Activated CD8-positive, alpha-beta T cell treated with anti-CD3 and anti-CD28 coated beads for 36 hours (primary cell): ENCODE measurements at regions not wholly inside any gene's neighbourhood (a gene's known extent, or its start where the extent isn't known, plus 50 kb on each side); places are given as distances from the start of the nearest gene placed in this dataset.

Source experiments
- ATAC-seq: fragments of 200-7000 bp; cut with Tn5 transposase; one replicate; pipeline ENCODE4 v1.10.0; 2021; ENCODE audit warnings: mild to moderate bottlenecking, moderate library complexity
- CTCF ChIA-PET: fragments of 350-600 bp; sonication (Branson Sonifier 250); formaldehyde crosslinking; loops from one replicate; lab custom pipeline; 2021; ENCODE audit warnings: antibody characterized with exemption; lab: Charles Lee
- POLR2A ChIA-PET: fragments of 350-600 bp; sonication (Branson Sonifier 250); formaldehyde crosslinking; loops from one replicate; lab custom pipeline; 2021; ENCODE audit warnings: antibody characterized with exemption; lab: Charles Lee
- DNase-seq: peaks from one replicate; pipeline ENCODE4 v3.0.0-alpha.2; 2020
- H3K27ac Mint-ChIP-seq: one replicate; pipeline ENCODE4 v1.8.0; 2021; ENCODE audit warnings: mild to moderate bottlenecking, mixed read lengths
- H3K27me3 Mint-ChIP-seq: one replicate; pipeline ENCODE4 v1.8.0; 2021; ENCODE audit warnings: mixed read lengths
- H3K36me3 Mint-ChIP-seq: one replicate; pipeline ENCODE4 v1.8.0; 2021; ENCODE audit warnings: low read depth, mixed read lengths
- H3K4me1 Mint-ChIP-seq: one replicate; pipeline ENCODE4 v1.8.0; 2021; ENCODE audit warnings: low read depth, mixed read lengths
- H3K4me3 Mint-ChIP-seq: one replicate; pipeline ENCODE4 v1.8.0; 2021; ENCODE audit warnings: mild to moderate bottlenecking, moderate library complexity, mixed read lengths
- H3K9me3 Mint-ChIP-seq: one replicate; pipeline ENCODE4 v1.8.0; 2021; ENCODE audit warnings: mixed read lengths
- intact Hi-C: fragments of 100-400 bp; cut with micrococcal nuclease; formaldehyde crosslinking; loops from one replicate; pipeline ENCODE4 v1.10.0; 2022
- TF ChIP-seq, protein P1 (sequence below): fragments of 200-600 bp; IDR thresholded peaks from one replicate; pipeline ENCODE4 v1.8.0; 2022; ENCODE audit warnings: antibody characterized with exemption, mild to moderate bottlenecking

DNA sequence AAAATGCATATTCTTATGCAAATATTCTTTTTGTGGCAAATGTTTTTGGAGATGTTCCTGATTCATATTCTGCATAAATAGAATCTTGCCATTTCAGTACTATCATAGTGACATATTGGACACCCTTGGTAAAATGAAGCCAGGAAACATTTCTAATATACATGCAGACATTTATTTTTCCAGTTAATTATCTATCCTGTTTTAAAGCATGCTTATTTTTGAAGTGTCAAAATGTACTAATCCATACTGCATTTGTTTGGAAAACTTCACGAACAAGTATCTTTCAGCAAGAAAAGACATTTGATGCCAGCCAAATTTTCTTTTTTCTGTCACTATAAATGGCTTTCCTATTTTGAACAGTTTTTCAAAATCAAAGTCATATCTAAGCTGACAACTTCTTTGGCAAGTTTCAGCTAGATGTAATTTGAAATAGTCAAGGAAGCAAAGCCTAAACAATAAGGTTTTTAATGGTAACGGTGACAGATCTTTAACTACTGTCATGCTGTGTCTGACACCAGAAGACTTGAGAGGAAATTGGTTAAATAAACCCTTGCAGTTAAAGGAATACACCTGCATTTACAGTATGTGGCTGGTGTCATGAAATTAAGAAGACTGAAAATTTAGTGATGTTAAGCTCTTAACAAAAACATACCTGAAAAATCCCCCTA, 284.3 kb downstream of the TLE1 start:
- intact Hi-C loops, result no loop called here
- POLR2A ChIA-PET, result no interaction called here
- Mint-ChIP-seq H3K4me1 (no peaks in the 10 kb centered on the region), H3K4me3 (no peak overlapping the region), H3K27ac (no peak overlapping the region), H3K27me3 (no peaks in the 10 kb centered on the region), H3K9me3 (no peaks in the 10 kb centered on the region), H3K36me3 (no peaks in the 10 kb centered on the region)
- ATAC-seq (no peak), DNase-seq (no peak)
- TF ChIP-seq, protein P1, sequence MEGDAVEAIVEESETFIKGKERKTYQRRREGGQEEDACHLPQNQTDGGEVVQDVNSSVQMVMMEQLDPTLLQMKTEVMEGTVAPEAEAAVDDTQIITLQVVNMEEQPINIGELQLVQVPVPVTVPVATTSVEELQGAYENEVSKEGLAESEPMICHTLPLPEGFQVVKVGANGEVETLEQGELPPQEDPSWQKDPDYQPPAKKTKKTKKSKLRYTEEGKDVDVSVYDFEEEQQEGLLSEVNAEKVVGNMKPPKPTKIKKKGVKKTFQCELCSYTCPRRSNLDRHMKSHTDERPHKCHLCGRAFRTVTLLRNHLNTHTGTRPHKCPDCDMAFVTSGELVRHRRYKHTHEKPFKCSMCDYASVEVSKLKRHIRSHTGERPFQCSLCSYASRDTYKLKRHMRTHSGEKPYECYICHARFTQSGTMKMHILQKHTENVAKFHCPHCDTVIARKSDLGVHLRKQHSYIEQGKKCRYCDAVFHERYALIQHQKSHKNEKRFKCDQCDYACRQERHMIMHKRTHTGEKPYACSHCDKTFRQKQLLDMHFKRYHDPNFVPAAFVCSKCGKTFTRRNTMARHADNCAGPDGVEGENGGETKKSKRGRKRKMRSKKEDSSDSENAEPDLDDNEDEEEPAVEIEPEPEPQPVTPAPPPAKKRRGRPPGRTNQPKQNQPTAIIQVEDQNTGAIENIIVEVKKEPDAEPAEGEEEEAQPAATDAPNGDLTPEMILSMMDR, result no peak
- CTCF ChIA-PET, result no interaction called here

DNA sequence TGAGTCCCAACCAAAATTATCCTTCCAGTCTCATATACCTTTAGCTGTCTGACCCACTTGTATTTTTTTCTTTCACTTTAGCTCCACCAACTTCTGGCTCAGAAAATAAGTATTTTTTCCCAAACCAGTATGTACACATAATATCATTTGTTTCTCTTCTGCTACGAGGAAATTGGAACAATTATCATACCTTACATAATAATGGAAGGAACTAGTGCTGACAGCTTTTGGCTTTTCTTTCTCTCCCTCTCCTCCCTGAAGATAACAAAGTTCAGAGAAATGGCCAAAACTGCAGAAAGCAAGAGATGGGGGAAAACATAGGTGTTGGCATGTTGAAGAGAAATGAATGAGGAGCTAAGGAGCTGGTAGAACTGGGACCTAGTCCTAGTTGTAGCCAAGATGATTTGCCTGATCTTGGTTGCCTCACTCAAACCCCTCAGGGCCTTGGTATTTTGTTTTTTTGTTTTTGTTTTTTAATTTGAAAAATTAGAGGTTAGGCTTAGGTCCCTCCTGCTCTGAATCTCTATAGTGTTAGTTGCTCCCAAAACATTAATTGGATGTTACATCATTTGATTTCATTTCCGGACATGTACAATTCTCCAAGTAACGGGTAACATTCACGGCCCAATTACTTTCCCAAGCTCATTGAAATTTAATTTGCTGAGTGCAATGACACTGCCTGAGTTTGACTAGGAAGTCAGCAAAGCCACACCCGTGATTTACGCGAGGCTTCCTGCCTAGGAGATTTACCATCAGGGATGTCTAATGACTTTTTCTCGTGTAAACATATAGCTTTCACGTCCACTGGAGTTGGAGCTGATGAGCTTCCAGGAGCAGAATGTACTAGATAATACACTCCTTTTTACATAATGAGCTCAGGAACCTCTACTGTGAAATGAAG, 291.6 kb downstream of the TLE1 start:
- H3K27ac Mint-ChIP-seq, result no peak overlapping the region
- TF ChIP-seq, protein P1, result no peak
- H3K9me3 Mint-ChIP-seq, result no peaks in the 10 kb centered on the region
- CTCF ChIA-PET, result no interaction called here
- DNase-seq, result no peak
- H3K27me3 Mint-ChIP-seq, result no peaks in the 10 kb centered on the region
- intact Hi-C loops, result no loop called here
- H3K36me3 Mint-ChIP-seq, result no peaks in the 10 kb centered on the region
- H3K4me1 Mint-ChIP-seq, result no peaks in the 10 kb centered on the region
- ATAC-seq, result no peak
- H3K4me3 Mint-ChIP-seq, result no peak overlapping the region
- POLR2A ChIA-PET, result no interaction called here

DNA sequence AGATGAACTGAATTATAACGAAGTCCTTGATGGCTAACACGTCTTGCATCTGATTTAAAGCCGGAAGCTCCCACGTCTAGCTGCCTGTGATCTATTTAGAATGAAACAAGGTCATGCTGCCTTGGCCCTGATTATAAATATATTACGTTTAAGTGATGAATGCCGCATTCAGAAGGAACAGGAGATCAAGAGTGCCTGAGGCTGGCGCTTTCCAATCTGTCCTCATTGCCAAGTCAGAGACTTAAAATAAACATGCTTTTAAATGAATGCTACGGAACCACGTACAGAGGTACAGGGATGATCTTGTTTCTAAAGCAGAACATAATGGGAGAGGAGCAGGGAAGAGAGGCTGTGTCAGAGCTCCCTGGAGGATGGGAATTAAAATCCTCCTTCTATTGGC, 292.8 kb downstream of the TLE1 start:
- no peak for DNase-seq
- POLR2A ChIA-PET, result no interaction called here
- no peaks in the 10 kb centered on the region for H3K27me3 Mint-ChIP-seq

DNA sequence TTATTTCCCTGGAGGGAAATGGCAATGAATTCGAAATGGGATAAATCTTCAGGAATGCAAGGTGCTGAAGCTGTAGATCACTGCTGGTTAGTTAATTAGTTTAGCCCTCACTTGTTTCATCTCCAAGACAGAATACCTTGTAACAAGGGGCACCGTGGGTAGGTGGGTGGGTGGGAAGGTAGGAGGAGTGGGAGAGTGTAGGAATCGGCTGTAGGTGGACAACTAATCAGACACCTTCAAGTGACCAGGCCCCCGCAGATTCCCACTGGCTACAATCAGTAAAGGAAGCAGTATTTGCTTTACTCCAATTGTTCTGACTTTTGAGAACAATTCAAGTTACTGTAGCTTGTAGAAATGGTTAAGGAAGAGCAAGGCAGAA, 293.7 kb downstream of the TLE1 start:
- ATAC-seq (no peak), DNase-seq (no peak)
- Mint-ChIP-seq H3K27me3 (no peaks in the 10 kb centered on the region), H3K36me3 (no peaks in the 10 kb centered on the region), H3K27ac (no peak overlapping the region), H3K4me3 (no peak overlapping the region), H3K9me3 (no peaks in the 10 kb centered on the region), H3K4me1 (no peaks in the 10 kb centered on the region)
- TF ChIP-seq, protein P1, result no peak
- POLR2A ChIA-PET, result no interaction called here
- intact Hi-C loops, result no loop called here
- CTCF ChIA-PET, result no interaction called here

More for the DNA sequence above, 292.8 kb downstream of the TLE1 start:
- Mint-ChIP-seq H3K9me3 (no peaks in the 10 kb centered on the region), H3K27ac (no peak overlapping the region), H3K4me3 (no peak overlapping the region), H3K36me3 (no peaks in the 10 kb centered on the region), H3K4me1 (no peaks in the 10 kb centered on the region)
- intact Hi-C loops, result no loop called here
- ATAC-seq, result no peak
- CTCF ChIA-PET, result no interaction called here
- TF ChIP-seq, protein P1, result no peak
